HepG2 (cell line): ENCODE measurements at regions not wholly inside any gene's neighbourhood (a gene's known extent, or its start where the extent isn't known, plus 50 kb on each side); places are given as distances from the start of the nearest gene placed in this dataset.

ENCODE experiments used
- CBX5 ChIP-seq: sonication (generic); formaldehyde crosslinking; IDR thresholded peaks from 2 replicates; pipeline ENCODE4 v1.4.0; 2020; ENCODE audit warnings: missing genetic modification reagents, borderline replicate concordance
- FOXA3 ChIP-seq: IDR thresholded peaks from 2 replicates; pipeline ENCODE4 v1.6.1; 2016; ENCODE audit warnings: missing genetic modification reagents, missing compliant biosample characterization
- GFI1 ChIP-seq: sonication (generic); formaldehyde crosslinking; IDR thresholded peaks from 2 replicates; pipeline ENCODE4 v1.5.0; 2020; ENCODE audit warnings: missing genetic modification reagents, mild to moderate bottlenecking, borderline replicate concordance
- ISL2 ChIP-seq: sonication (generic); formaldehyde crosslinking; IDR thresholded peaks from 2 replicates; pipeline ENCODE4 v1.5.0; 2020; ENCODE audit warnings: missing genetic modification reagents
- MNT ChIP-seq: fragments of 450-650 bp; IDR thresholded peaks from 2 replicates; pipeline ENCODE4 v1.6.1; 2016
- MZF1 ChIP-seq: sonication (generic); formaldehyde crosslinking; IDR thresholded peaks from 2 replicates; pipeline ENCODE4 v1.8.1; 2023; ENCODE audit warnings: mild to moderate bottlenecking, missing genetic modification reagents, borderline replicate concordance
- NAIF1 ChIP-seq: sonication (generic); formaldehyde crosslinking; IDR thresholded peaks from 2 replicates; pipeline ENCODE4 v1.5.0; 2020; ENCODE audit warnings: mild to moderate bottlenecking, missing genetic modification reagents, borderline replicate concordance
- NONO ChIP-seq, 2 experiments: fragments of 450-650 bp in 1 of 2; sonication (generic) in 1 of 2; formaldehyde crosslinking in 1 of 2; IDR thresholded peaks in 1 of 2; conservative IDR thresholded peaks in 1 of 2; 2 replicates each; pipeline versions ENCODE4 v1.6.1 to v1.8.0; 2017 to 2022; ENCODE audit warnings: mild to moderate bottlenecking in 1 of 2, missing genetic modification reagents in 1 of 2, moderate library complexity in 1 of 2
- PHF8 ChIP-seq: sonication (generic); formaldehyde crosslinking; IDR thresholded peaks from 2 replicates; pipeline ENCODE4 v1.5.0; 2020; ENCODE audit warnings: missing genetic modification reagents
- PITX1 ChIP-seq: sonication (generic); formaldehyde crosslinking; IDR thresholded peaks from 2 replicates; pipeline ENCODE4 v1.5.1; 2020; ENCODE audit warnings: mild to moderate bottlenecking, missing genetic modification reagents
- POLR2AphosphoS2 ChIP-seq: IDR thresholded peaks from 2 replicates; pipeline ENCODE4 v1.6.1; 2011; ENCODE audit warnings: low read depth, low read length, improper control_type of control experiment
- SNAPC5 ChIP-seq: sonication (generic); formaldehyde crosslinking; IDR thresholded peaks from 2 replicates; pipeline ENCODE4 v1.8.1; 2023; ENCODE audit warnings: mild to moderate bottlenecking, missing genetic modification reagents, borderline replicate concordance
- SOX5 ChIP-seq: IDR thresholded peaks from 2 replicates; pipeline ENCODE4 v1.6.1; 2016; ENCODE audit warnings: borderline replicate concordance
- TEAD3 ChIP-seq: optimal IDR thresholded peaks from 2 replicates; pipeline ENCODE3; 2016; ENCODE audit warnings: borderline replicate concordance
- USF2 ChIP-seq, 2 experiments: sonication (generic) in 1 of 2; formaldehyde crosslinking in 1 of 2; IDR thresholded peaks; 2 replicates each; pipeline versions ENCODE4 v1.5.1 to v1.6.1; 2011 to 2020; ENCODE audit warnings: borderline replicate concordance in 1 of 2, low read depth in 1 of 2, low read length in 1 of 2, mild to moderate bottlenecking in 1 of 2, missing genetic modification reagents in 1 of 2, moderate library complexity in 1 of 2
- YY1 ChIP-seq: IDR thresholded peaks from 2 replicates; pipeline ENCODE4 v1.6.1; 2011; ENCODE audit warnings: low read length, low read depth, moderate library complexity, mild to moderate bottlenecking; ENCODE audit not compliant: insufficient read depth, insufficient replicate concordance
- ZNF121 ChIP-seq: sonication (generic); formaldehyde crosslinking; IDR thresholded peaks from 2 replicates; pipeline ENCODE4 v1.5.0; 2020; ENCODE audit warnings: mild to moderate bottlenecking, missing genetic modification reagents
- ZNF232 ChIP-seq: sonication (generic); formaldehyde crosslinking; IDR thresholded peaks from 2 replicates; pipeline ENCODE4 v1.4.0; 2020; ENCODE audit warnings: missing genetic modification reagents, borderline replicate concordance
- ZNF331 ChIP-seq: sonication (generic); formaldehyde crosslinking; IDR thresholded peaks from 2 replicates; pipeline ENCODE4 v1.4.0; 2020; ENCODE audit warnings: missing genetic modification reagents
- ZNF720 ChIP-seq: sonication (generic); formaldehyde crosslinking; IDR thresholded peaks from 2 replicates; pipeline ENCODE4 v1.4.0; 2020; ENCODE audit warnings: missing genetic modification reagents

- TF ChIP-seq ZNF331 (CRISPR knock-in tag) (0 out of 2 replicates have a peak, but pooled peaks have one; percentile 29), PITX1 (no peak), NAIF1 (CRISPR knock-in tag) (no peak), ZNF121 (peak; percentile 87), GFI1 (CRISPR knock-in tag) (peak; percentile 80), NONO (IDR thresholded peaks at IDR 0.05) (no peak), NONO (CRISPR knock-in tag; conservative IDR thresholded peaks at IDR 0.05) (no peak), ZNF720 (CRISPR knock-in tag) (no peak), MNT (no peak), ISL2 (CRISPR knock-in tag) (no peak), PHF8 (no peak), POLR2AphosphoS2 (no peak), ZNF232 (CRISPR knock-in tag) (no peak), USF2 (IDR thresholded peaks at IDR 0.05; ENCODE audit: low read depth, low read length) (peak; percentile 18; the same call in 1 of the 2 replicates), USF2 (CRISPR knock-in tag; IDR thresholded peaks at IDR 0.05; ENCODE audit: borderline replicate concordance) (no peak), TEAD3 (CRISPR knock-in tag) (peak; percentile 31), SNAPC5 (no peak), MZF1 (CRISPR knock-in tag) (no peak), SOX5 (CRISPR knock-in tag) (no peak), YY1 (no peak), CBX5 (CRISPR knock-in tag) (0 out of 2 replicates have a peak, but pooled peaks have one; percentile 14), FOXA3 (0 out of 2 replicates have a peak, but pooled peaks have one; percentile 18)
Observed at GRCh38 chr17:72183194-72183685, 62.4 kb downstream of the SOX9 start (continued).
